ENCODE measurements at regions not wholly inside any gene's neighbourhood (a gene's known extent, or its start where the extent isn't known, plus 50 kb on each side); places are given as distances from the start of the nearest gene placed in this dataset.
"Not testable (repeated sequence)": the region's sequence is repeated elsewhere in the genome, so short reads cannot be mapped to it uniquely, and the experiment has no call there.

- DNase-seq (ENCODE audit: insufficient read length) (no peak), FAIRE-seq (no peak)
- no peak for TF ChIP-seq POLR2A (IDR thresholded peaks at IDR 0.05; ENCODE audit: low read depth, low read length)
- no peak for TF ChIP-seq TAF1 (IDR thresholded peaks at IDR 0.05; ENCODE audit: borderline replicate concordance, low read depth, low read length)
- no peak for TF ChIP-seq POLR2AphosphoS5 (IDR thresholded peaks at IDR 0.05; ENCODE audit: low read depth, low read length)
These were observed 50.4 kb downstream of the KATNIP start for GRCh38 chr16:27600381-27600780.

GRCh38 chr16:27602103-27602502 is 52.2 kb downstream of the KATNIP start:
- TF ChIP-seq POLR2A (IDR thresholded peaks at IDR 0.05; ENCODE audit: low read depth, low read length) (no peak), TAF1 (IDR thresholded peaks at IDR 0.05; ENCODE audit: borderline replicate concordance, low read depth, low read length) (no peak), POLR2AphosphoS5 (IDR thresholded peaks at IDR 0.05; ENCODE audit: low read depth, low read length) (no peak)
- FAIRE-seq (no peak), DNase-seq (ENCODE audit: insufficient read length) (no peak)

DNA sequence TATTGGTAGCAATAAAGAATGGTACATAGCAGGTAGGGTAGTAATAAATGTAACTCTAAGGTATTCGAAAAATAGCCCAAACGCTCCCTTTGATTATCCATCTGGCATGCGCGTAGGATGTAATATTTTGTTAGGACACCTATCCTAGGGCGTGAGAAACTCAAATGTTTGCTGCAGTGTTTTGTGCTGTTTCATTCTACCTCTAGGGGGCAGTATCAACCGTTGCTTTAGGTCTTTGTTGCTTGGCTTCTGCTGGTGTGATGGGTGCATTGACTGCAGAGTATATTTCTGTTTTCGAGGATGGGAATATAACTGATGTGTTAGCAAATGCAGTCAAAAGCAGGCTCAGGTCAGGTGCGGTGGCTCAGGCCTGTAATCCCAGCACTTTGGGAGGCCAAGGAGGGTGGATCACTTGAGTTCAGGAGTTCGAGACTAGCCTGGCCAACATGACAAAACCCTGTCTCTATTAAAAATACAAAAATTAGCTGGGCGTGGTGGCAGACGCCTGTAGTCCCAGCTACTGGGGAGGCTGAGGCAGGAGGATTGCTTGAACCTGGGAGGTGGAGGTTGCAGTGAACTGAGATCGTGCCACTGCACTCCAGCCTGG is 55.7 kb downstream of the KATNIP start:
- DNase-seq (ENCODE audit: insufficient read length); FAIRE-seq: not testable (repeated sequence)

DNA sequence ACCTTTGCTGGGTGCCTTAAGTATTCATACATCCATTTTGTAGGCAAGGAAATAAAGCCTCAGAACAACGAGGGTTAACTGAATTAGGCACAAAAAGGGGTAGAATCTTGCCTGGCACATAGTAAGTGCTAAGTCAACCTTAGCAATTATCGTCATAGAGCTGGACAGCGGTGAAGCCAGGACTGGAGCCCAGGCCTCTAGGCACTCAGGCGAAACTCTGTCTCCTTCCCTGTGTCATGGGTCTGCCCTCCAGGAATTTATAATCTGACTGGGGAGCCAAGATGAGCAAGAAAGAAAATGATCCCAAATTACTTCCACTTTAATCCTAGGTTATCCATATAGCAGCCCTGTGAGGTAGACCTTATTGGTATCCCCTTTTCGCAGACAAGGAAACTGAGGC is 61.4 kb downstream of the KATNIP start:
- FAIRE-seq (no peak), DNase-seq (ENCODE audit: insufficient read length) (no peak)
- TF ChIP-seq POLR2A (IDR thresholded peaks at IDR 0.05; ENCODE audit: low read depth, low read length) (no peak), TAF1 (IDR thresholded peaks at IDR 0.05; ENCODE audit: borderline replicate concordance, low read depth, low read length) (no peak), POLR2AphosphoS5 (IDR thresholded peaks at IDR 0.05; ENCODE audit: low read depth, low read length) (no peak)

- no peak for FAIRE-seq
- no peak for DNase-seq (ENCODE audit: insufficient read length)
- no peak for TF ChIP-seq TAF1 (IDR thresholded peaks at IDR 0.05; ENCODE audit: borderline replicate concordance, low read depth, low read length)
- no peak for TF ChIP-seq POLR2A (IDR thresholded peaks at IDR 0.05; ENCODE audit: low read depth, low read length)
- TF ChIP-seq POLR2AphosphoS5 (IDR thresholded peaks at IDR 0.05; ENCODE audit: low read depth, low read length) = no peak
These were observed 63.4 kb downstream of the KATNIP start for GRCh38 chr16:27613238-27613791.

- TF ChIP-seq POLR2AphosphoS5 (IDR thresholded peaks at IDR 0.05; ENCODE audit: low read depth, low read length) (no peak), POLR2A (IDR thresholded peaks at IDR 0.05; ENCODE audit: low read depth, low read length) (no peak), TAF1 (IDR thresholded peaks at IDR 0.05; ENCODE audit: borderline replicate concordance, low read depth, low read length) (no peak)
- FAIRE-seq = no peak
- no peak for DNase-seq (ENCODE audit: insufficient read length)
These were observed 67.7 kb downstream of the KATNIP start for GRCh38 chr16:27617665-27618064.

GRCh38 chr16:27618165-27618564 is 68.2 kb downstream of the KATNIP start:
- no peak for FAIRE-seq

DNA sequence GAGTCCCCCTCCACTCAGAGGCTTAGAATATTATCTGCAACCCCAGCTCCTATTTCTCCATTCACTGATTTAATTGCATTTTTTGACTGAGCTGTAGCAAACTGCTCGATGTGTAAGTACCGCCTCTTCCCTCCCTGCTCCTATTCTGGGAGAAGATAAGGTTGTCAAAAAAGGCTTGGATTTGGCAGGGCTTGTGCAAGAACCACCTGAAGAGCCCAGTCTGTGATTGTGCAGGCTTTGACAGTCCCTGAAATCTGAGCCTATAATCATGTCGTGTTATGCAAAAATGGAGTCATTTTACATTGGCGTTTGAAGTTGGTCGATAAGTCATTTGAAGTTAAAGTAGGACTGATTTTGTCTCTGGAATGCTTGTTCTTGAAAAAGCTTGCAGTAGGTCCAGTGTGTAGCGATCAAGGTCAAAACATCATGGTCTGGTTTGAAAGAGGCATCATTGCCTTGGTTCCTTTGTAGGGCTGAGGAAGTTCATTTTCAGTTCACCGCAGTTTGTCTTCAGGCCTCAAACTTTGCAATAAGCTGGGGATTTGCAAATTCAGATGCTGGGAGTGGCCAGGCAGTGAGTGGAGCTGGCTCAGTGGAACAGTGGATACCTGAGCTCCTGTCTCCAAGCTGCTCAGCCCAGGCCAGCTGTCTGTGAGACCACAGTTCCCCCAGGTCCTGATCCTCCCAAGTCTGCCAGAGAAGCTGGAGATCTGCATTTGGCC is 68.8 kb downstream of the KATNIP start:
- TF ChIP-seq POLR2AphosphoS5 (IDR thresholded peaks at IDR 0.05; ENCODE audit: low read depth, low read length) (no peak), TAF1 (IDR thresholded peaks at IDR 0.05; ENCODE audit: borderline replicate concordance, low read depth, low read length) (no peak), POLR2A (IDR thresholded peaks at IDR 0.05; ENCODE audit: low read depth, low read length) (no peak)
- DNase-seq (ENCODE audit: insufficient read length) = no peak
- no peak for FAIRE-seq

More at GRCh38 chr16:27618165-27618564, 68.2 kb downstream of the KATNIP start:
- no peak for TF ChIP-seq POLR2A (IDR thresholded peaks at IDR 0.05; ENCODE audit: low read depth, low read length)
- no peak for TF ChIP-seq TAF1 (IDR thresholded peaks at IDR 0.05; ENCODE audit: borderline replicate concordance, low read depth, low read length)
- no peak for TF ChIP-seq POLR2AphosphoS5 (IDR thresholded peaks at IDR 0.05; ENCODE audit: low read depth, low read length)
- no peak for DNase-seq (ENCODE audit: insufficient read length)

- no peak for TF ChIP-seq TAF1 (IDR thresholded peaks at IDR 0.05; ENCODE audit: borderline replicate concordance, low read depth, low read length)
- no peak for TF ChIP-seq POLR2AphosphoS5 (IDR thresholded peaks at IDR 0.05; ENCODE audit: low read depth, low read length)
- no peak for TF ChIP-seq POLR2A (IDR thresholded peaks at IDR 0.05; ENCODE audit: low read depth, low read length)
- FAIRE-seq = no peak
- no peak for DNase-seq (ENCODE audit: insufficient read length)
These were observed 70.6 kb downstream of the KATNIP start for GRCh38 chr16:27620541-27620940.

- no peak for FAIRE-seq
- DNase-seq (ENCODE audit: insufficient read length) = no peak
- TF ChIP-seq POLR2A (IDR thresholded peaks at IDR 0.05; ENCODE audit: low read depth, low read length) (no peak), POLR2AphosphoS5 (IDR thresholded peaks at IDR 0.05; ENCODE audit: low read depth, low read length) (no peak), TAF1 (IDR thresholded peaks at IDR 0.05; ENCODE audit: borderline replicate concordance, low read depth, low read length) (no peak)
These were observed 74.5 kb downstream of the KATNIP start for GRCh38 chr16:27624154-27625049.

GRCh38 chr16:27625050-27625697 is 75.2 kb downstream of the KATNIP start:
- DNase-seq (ENCODE audit: insufficient read length) (no peak), FAIRE-seq (no peak)
- TF ChIP-seq POLR2A (IDR thresholded peaks at IDR 0.05; ENCODE audit: low read depth, low read length) (no peak), POLR2AphosphoS5 (IDR thresholded peaks at IDR 0.05; ENCODE audit: low read depth, low read length) (no peak), TAF1 (IDR thresholded peaks at IDR 0.05; ENCODE audit: borderline replicate concordance, low read depth, low read length) (no peak)

Data from GM12892 (cell line).